ENCODE measurements at regions not wholly inside any gene's neighbourhood (a gene's known extent, or its start where the extent isn't known, plus 50 kb on each side); places are given as distances from the start of the nearest gene placed in this dataset.
"Not testable (repeated sequence)": the region's sequence is repeated elsewhere in the genome, so short reads cannot be mapped to it uniquely, and the experiment has no call there.

DNA sequence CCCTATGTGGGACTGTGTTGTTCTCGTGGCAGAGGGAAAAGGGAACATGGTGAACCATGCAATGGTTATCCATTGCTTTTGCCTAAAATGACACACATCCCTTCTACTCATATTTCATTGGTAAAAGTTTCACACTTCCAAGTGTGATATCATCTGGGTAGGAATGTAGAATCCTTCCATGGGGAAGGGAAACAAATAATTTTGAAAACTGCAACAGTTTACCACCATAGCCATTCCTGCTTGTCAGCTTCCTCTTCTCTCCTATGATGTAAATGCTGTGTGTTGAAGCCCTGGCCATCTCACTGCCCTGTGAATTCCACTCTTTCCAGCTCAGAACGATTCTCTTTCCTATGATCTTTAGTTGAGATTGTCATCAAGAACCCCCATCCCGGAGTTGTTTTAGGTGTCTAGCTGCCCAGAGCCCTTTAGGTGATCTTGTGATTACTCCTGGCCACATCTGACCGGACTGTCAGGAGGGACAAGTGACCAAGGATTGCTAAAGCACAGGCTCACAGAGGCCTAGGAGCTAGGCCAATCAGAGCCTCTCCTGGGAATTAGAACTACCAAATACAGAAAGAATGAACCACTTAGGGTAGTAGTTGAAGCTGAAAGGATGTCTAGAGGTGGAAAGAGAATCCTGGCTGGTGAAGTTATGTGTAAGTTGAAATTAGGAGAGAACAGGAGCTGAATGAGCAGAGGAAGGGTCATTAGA is 84.6 kb downstream of the VCPKMT start:
- no peak overlapping the region for H3K27ac Mint-ChIP-seq
- H3K4me3 Mint-ChIP-seq = no peak overlapping the region
- DNase-seq = no peak
- H3K27me3 Mint-ChIP-seq = no peaks in the 10 kb centered on the region
- H3K4me1 Mint-ChIP-seq = peaks cover 40% of the 10 kb centered on the region
- H3K9me3 Mint-ChIP-seq = peaks cover 5 to 12% of the 10 kb centered on the region in 2 donors
- no peak for ATAC-seq

DNA sequence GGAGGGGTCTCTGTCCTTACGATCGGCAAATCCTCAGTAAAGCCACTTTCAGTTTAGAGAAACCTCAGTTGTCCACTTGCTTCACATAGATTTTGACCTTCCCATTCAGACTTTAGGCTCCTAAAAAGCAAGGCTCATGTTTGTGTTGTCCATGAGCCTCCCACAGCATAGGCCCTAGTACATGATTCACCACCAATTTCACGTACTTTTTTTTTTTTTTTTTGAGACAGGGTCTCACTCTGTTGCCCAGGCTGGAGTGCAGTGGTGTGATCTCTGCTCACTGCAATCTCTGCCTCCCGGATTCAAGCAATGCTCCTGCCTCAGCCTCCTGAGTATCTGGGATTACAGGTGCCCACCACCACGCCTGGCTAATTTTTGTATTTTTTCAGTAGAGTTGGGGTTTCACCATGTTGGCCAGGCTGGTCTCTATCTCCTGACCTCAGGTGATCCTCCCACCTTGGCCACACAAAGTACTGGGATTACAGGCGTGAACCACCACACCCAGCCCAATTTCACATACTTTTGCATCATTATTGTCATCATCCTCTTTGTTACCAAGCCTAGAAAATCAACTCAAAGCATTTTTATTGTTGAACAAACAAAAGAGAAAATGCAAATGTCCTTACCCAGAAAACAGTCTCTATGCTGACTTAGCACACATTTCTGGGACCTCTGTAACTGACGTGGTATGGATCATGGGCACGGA is 83.8 kb downstream of the VCPKMT start:
- Mint-ChIP-seq H3K4me3 (peak overlapping the region in 1 of 2 donors; percentile 13), H3K9me3 (peaks cover 5 to 12% of the 10 kb centered on the region in 2 donors), H3K4me1 (peaks cover 45% of the 10 kb centered on the region)
- ATAC-seq (peak; percentile 90), DNase-seq (peak in 1 of 2 donors; percentile 48)
- not testable (repeated sequence) for H3K27ac Mint-ChIP-seq, H3K27me3 Mint-ChIP-seq

DNA sequence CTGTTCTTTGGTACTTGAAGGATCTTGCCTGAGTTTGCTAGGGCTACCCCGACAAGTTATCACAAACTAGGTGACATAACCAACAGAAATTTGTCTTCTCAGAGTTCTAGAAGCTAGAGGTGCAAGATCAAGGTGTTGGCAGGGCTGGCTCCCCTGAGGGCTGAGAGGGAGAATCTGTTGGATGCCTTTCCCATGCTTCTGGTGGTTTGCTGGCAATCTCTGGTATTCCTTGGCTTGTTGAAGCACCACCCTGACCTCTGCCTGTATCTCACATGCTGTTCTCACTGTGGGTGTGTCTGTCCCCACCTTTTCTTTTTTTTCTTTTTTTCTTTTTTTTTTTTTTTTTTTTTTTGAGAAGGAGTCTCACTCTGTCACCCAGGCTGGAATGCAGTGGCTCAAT is 81.2 kb downstream of the VCPKMT start:
- Mint-ChIP-seq H3K27me3 (no peaks in the 10 kb centered on the region), H3K4me3 (no peak overlapping the region), H3K4me1 (peaks cover 68% of the 10 kb centered on the region), H3K9me3 (peaks cover 5 to 12% of the 10 kb centered on the region in 2 donors), H3K27ac (no peak overlapping the region)
- ATAC-seq (no peak), DNase-seq (no peak)

DNA sequence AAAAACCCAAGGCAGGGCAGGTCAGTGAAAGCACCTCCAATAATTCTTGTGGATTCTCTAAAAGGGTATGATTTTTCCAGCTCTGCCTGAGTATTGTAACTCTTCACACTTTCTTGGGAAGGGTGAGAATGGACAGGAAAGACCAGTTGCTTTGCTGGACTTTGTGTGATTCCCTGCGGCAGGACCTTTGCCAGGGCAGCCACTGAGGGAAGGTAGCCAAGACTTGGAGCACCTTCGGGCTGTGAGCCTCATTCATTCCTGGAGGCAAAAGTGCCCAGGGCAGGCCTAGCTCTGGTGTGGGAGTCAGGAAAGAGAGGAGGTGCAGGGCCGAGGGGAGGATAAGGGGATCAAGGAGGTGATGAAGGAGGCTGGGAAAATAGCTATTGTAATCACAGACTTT is 80.2 kb downstream of the VCPKMT start:
- DNase-seq (no peak), ATAC-seq (no peak)
- Mint-ChIP-seq H3K9me3 (peaks cover 2 to 6% of the 10 kb centered on the region in 2 donors), H3K4me1 (peaks cover 72% of the 10 kb centered on the region), H3K27ac (no peak overlapping the region), H3K27me3 (no peaks in the 10 kb centered on the region), H3K4me3 (no peak overlapping the region)

DNA sequence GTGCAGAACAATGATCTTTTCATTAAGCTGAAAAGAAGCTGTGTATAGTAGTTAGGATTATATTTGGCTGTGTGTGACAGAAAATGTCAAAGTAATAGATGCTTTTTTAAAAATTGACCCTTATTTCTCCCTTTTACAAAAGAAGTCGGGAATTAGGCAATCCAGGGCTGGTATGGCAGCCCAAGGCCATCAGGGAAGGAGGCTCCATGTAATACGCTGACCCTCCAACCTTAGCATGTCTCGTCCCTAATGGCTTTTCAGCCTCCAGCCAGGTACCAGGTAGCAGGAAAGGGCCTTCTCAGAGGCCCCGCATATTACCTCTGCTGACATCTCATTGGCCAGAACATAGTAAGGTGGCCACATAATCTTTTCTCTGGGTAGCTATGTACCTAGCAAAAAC is 79.7 kb downstream of the VCPKMT start:
- ATAC-seq (no peak), DNase-seq (no peak)
- Mint-ChIP-seq H3K27ac (no peak overlapping the region), H3K4me1 (peaks cover 73% of the 10 kb centered on the region), H3K9me3 (peaks cover 0 to 2% of the 10 kb centered on the region in 2 donors), H3K27me3 (no peaks in the 10 kb centered on the region), H3K4me3 (no peak overlapping the region)

DNA sequence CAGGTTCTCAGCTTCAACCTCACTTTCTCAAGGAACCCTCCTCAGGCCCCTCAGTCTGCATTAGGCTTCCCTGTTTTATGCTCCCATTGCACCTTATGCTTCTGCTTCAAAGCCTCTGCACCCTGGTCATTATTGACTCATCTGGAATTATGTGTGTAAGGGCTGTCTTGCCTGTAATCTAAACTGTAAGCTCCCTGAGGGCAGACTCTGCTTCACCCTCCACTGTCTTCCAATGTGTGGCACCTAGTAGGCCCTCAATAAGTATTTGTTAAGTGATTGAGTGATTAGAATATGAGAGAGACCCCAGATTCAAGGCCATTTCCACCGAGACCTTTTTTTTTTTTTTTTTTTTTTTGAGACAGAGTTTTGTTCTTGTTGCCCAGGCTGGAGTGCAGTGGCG is 79.1 kb downstream of the VCPKMT start:
- H3K4me3 Mint-ChIP-seq = peak overlapping the region in 1 of 2 donors; percentile 31
- no peak overlapping the region for H3K27ac Mint-ChIP-seq

DNA sequence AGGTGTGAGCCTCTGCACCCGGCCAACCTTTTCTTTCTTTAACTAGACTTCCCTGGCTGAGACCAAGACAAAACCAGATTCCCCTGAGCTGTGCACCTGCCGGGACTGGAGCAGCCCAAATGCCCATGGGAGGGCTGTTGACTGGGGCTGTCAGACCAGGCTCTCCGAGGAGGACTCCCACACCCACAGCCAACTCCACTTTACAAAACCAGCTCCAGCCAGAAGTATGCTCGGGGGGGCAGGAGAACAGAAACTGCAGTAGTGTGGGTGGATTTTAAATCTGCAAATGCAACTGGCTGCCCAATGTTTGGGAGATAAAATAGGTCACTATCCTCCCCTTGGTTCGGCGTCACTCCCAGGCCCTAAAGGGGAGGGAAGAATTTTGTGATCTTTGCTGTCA is 78.5 kb downstream of the VCPKMT start:
- peak overlapping the region; percentile 55 to 90 for H3K4me3 Mint-ChIP-seq
- H3K27me3 Mint-ChIP-seq = no peaks in the 10 kb centered on the region
- peak overlapping the region in 1 of 2 donors; percentile 78 for H3K27ac Mint-ChIP-seq
- H3K9me3 Mint-ChIP-seq = no peaks in the 10 kb centered on the region
- ATAC-seq (no peak), DNase-seq (no peak)
- H3K4me1 Mint-ChIP-seq = peaks cover 76% of the 10 kb centered on the region

More for the DNA sequence above, 79.1 kb downstream of the VCPKMT start:
- peaks cover 79% of the 10 kb centered on the region for H3K4me1 Mint-ChIP-seq
- H3K9me3 Mint-ChIP-seq = no peaks in the 10 kb centered on the region
- H3K27me3 Mint-ChIP-seq = no peaks in the 10 kb centered on the region
- no peak for ATAC-seq
- DNase-seq = no peak

DNA sequence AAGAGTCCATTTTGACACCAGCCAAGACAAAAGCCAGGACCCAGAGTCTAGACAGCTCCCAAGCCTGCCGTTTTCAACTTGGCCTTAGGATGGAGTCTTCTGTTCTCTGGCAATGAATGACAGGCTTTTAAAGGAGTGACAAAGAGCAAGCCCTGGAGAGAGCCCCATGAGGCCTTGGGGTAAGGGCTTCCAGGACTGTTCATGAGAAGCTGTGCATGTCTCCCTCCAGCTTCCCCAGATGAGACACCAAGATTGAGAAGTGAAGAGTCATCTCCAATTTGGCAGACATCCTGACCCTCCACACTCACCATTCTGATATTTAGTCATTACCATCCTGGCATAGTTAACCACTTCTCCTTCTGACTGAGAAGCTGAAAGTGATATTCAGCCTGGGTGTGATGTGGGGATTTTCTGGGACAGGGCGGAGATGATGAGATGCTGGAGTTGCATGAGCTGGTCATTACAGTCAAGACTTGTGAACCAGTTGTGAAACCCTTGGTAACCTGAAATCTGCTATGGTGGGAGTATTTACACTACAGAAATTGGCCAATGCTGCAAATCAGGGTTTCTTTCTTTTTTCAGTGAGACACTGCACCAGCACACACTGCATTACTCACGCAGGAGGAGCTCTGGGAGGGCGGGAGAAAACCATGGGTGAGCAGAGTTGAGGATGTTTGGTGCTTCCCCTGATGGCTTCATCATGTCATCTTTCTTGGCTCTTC is 77.8 kb downstream of the VCPKMT start:
- ATAC-seq (peak; percentile 93), DNase-seq (peak; percentile 76 to 93)
- peak overlapping the region; percentile 88 to 97 for H3K27ac Mint-ChIP-seq
- H3K9me3 Mint-ChIP-seq = no peaks in the 10 kb centered on the region
- H3K27me3 Mint-ChIP-seq = no peaks in the 10 kb centered on the region
- peaks cover 76% of the 10 kb centered on the region for H3K4me1 Mint-ChIP-seq
- H3K4me3 Mint-ChIP-seq = peak overlapping the region; percentile 79 to 90

DNA sequence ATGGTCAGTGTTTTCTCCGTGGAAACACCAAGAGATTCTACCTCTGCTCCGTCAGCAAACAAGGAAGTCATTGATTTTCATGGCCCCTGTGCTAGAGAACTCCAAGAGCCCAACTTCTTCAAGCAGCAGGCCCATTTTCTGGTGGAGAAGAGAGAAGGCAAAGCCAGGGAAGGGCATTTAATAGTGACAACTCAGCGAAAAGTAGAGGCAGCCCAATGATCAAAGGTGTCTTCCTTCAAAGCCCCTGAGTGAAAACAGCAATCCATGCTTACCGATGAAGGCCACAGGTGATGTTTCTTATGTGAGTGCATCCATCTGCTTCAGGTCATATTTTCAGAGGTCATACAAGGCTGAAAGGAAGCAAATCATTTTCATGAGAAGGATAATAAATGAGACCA is 77.3 kb downstream of the VCPKMT start:
- Mint-ChIP-seq H3K4me1 (peaks cover 76% of the 10 kb centered on the region), H3K27ac (peak overlapping the region; percentile 88 to 97), H3K9me3 (no peaks in the 10 kb centered on the region), H3K4me3 (peak overlapping the region; percentile 79 to 90), H3K27me3 (no peaks in the 10 kb centered on the region)
- DNase-seq = no peak
- ATAC-seq = no peak

DNA sequence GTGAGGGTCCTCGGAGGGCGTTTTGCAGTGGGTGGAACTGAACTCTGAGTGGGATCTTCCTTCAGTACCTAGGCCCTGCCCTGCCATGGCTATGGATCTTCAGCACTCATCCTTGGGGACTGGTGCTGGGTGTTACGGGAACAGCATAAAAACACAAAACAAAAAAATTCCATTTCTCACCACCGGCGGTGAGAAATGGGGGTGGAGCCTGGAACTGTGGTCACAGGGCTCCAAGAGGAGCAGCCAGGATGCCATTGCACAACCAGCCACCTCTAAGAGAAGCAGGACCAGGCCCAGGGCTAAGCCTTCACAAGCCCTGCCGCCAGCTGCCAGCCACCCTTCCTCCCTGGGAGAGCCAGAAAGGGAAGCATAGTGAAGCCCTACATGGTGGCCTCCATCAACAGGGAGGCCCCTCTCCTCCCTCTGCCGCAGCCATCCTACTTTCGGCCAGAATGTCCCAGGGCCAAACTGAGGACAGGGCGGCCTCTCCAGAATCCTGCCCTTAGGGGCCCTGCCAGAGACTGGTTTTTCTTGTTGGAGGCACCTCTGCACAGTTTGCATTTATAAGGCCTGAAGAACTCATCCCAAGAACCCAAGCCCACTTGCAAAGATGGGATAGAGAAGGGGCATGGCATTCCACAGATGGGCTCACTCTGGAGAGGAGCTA is 76.5 kb downstream of the VCPKMT start:
- no peaks in the 10 kb centered on the region for H3K9me3 Mint-ChIP-seq
- DNase-seq = no peak
- H3K4me1 Mint-ChIP-seq = peaks cover 79% of the 10 kb centered on the region
- peak overlapping the region; percentile 96 for H3K27ac Mint-ChIP-seq
- peak overlapping the region; percentile 85 to 90 for H3K4me3 Mint-ChIP-seq
- ATAC-seq = no peak
- no peaks in the 10 kb centered on the region for H3K27me3 Mint-ChIP-seq

DNA sequence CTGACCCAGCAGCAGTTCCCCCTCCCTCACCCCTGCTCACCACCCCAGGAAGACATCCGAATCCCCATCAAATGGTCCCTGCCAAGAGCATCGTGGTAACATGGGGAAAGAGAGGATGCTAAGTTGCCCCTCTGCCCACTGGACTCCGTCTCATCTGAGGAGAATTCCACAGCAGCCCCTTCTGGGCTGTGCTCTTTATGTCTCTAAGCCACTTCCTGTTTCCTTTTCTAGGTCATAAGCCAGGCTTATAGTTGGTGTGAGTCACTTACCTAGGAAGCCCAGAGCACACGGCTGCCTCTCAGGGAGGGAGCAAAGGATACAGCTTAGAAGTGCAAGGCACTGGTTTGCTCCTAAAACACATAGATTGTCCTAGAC is 76.0 kb downstream of the VCPKMT start:
- Mint-ChIP-seq H3K27ac (peak overlapping the region; percentile 96), H3K9me3 (peaks cover 0 to under 1% of the 10 kb centered on the region in 2 donors), H3K4me3 (peak overlapping the region; percentile 85 to 90), H3K27me3 (no peaks in the 10 kb centered on the region), H3K4me1 (peaks cover 84% of the 10 kb centered on the region)
- DNase-seq = peak in 1 of 2 donors; percentile 31
- peak; percentile 27 for ATAC-seq

DNA sequence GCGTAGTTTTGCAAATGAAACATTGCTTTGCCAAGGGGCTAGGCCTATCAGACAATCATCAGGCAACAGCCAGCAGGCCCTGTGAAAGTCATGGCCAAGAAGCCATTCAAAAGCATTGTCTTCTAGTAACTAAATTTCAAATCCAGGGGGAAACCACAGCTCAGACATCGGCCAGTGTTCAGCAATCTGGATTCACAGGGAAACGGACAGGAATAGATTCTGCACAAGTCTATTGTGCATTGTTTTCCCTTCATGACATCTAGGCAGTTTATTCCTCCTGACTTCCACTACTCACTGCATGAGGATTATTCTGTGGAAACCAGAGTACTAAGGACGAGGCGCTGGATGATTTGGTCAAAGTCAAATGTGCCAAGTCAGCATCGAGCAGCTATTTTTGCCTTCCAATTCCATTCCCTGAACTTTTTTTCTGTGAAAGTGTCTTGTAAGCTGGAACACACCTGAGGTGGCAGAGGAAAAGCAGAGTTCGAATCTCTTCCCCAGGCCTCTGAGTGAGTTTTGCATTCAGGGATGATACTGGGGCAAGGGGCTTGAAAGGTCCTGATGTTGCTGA is 75.4 kb downstream of the VCPKMT start:
- Mint-ChIP-seq H3K27me3 (no peaks in the 10 kb centered on the region), H3K4me3 (peak overlapping the region; percentile 85 to 90), H3K4me1 (peaks cover 90% of the 10 kb centered on the region), H3K27ac (peak overlapping the region in 1 of 2 donors; percentile 96), H3K9me3 (peaks cover 4 to 6% of the 10 kb centered on the region in 2 donors)
- DNase-seq (no peak), ATAC-seq (no peak)

DNA sequence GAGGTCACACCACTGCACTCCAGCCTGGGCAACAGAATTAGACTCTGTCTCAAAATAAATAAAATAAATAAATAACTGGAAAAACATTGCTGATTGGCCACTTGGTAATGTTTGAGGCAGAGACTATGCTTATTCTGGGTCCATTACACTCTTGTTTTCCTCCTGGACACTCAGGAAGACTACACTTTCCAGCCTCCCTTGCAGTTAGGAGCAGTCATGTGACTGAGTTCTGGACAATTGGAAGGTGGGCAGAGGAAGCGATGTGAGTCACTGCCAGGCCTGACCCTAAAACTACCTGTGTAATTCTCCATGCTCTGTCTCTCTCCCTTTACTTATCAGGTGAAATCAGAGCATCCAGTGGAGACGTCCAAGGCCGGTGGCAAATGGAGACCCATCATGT is 74.4 kb downstream of the VCPKMT start:
- Mint-ChIP-seq H3K27ac (no peak overlapping the region), H3K4me3 (no peak overlapping the region), H3K9me3 (peaks cover 5 to 14% of the 10 kb centered on the region in 2 donors), H3K27me3 (no peaks in the 10 kb centered on the region), H3K4me1 (peaks cover 93% of the 10 kb centered on the region)
- no peak for DNase-seq
- ATAC-seq = no peak

DNA sequence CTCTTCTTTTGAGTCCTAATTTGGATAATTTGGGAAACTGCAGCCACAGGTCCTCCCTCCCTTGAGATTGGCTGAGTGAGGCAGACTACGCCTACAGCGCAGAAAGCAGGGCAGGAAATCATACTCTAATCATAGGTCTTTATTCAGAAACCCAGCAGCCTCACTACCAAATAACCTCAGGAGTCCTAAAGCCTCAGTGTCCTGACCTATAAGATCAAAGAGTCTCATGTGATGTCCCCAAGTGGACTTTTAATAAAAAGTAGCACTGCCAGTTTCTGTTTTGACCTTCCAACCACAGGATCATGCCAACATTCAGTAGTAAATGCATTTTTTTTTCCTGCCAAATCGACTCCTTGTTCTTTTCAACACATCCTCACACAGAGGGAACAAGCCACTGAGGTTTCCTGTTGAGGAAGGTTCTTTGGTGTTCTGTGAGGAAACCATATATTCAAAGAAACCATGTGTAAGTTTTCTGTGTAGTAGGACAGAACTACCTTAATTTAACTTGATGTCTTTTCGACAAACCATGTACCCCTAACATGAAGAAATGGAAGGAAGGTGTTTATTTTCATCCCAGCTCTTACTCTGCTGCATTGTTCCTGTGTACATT is 72.2 kb downstream of the VCPKMT start:
- Mint-ChIP-seq H3K4me3 (peak overlapping the region; percentile 61 to 71), H3K4me1 (peaks cover 78% of the 10 kb centered on the region), H3K9me3 (peaks cover 5 to 14% of the 10 kb centered on the region in 2 donors), H3K27me3 (no peaks in the 10 kb centered on the region), H3K27ac (peak overlapping the region; percentile 93 to 95)
- DNase-seq (no peak), ATAC-seq (peak; percentile 22)

All from stimulated activated naive CD8-positive, alpha-beta T cell treated with anti-CD3 and anti-CD28 coated beads, Interleukin-15, amount 100 ng/mL, for 72 hours (primary cell).